SK-N-SH (cell line): ENCODE measurements at regions not wholly inside any gene's neighbourhood (a gene's known extent, or its start where the extent isn't known, plus 50 kb on each side); places are given as distances from the start of the nearest gene placed in this dataset.

Experiments used
- CTCF ChIA-PET: fragments of 300-600, 350-600 bp; formaldehyde crosslinking; extraction: SDS; loops from one replicate; lab custom pipeline; 2021; lab: Yijun Ruan, JAX
- POLR2A ChIA-PET: fragments of 350-600 bp; sonication (Branson Sonifier 250); formaldehyde crosslinking; extraction: SDS; loops from one replicate; lab custom pipeline; 2020; ENCODE audit warnings: antibody characterized with exemption, inconsistent platforms; lab: Yijun Ruan, JAX
- DNase-seq: peaks from one replicate; pipeline ENCODE4 v3.0.0; 2012
- H2AFZ ChIP-seq: fragments of 200-600 bp; sonication (generic); 2 replicates; pipeline ENCODE4 v1.8.1; 2016; ENCODE audit warnings: antibody characterized with exemption, mild to moderate bottlenecking, low read depth
- H3F3A ChIP-seq: fragments of 200-600 bp; sonication (generic); replicated peaks from 2 replicates; pipeline ENCODE3; 2016; ENCODE audit warnings: antibody characterized with exemption, mild to moderate bottlenecking; ENCODE audit not compliant: insufficient read depth
- H3K27ac ChIP-seq, 2 experiments: fragments of 200-500 bp in 1 of 2; fragments of 200-600 bp in 1 of 2; sonication (Bioruptor generic) in 1 of 2; sonication (generic), shearing (Covaris generic) in 1 of 2; 2 replicates each; pipeline versions ENCODE4 v1.5.1 to v1.6.1; 2014 to 2016; ENCODE audit warnings: low read depth in 2 of 2, inconsistent platforms in 1 of 2, low read length in 1 of 2, mild to moderate bottlenecking in 1 of 2, mixed read lengths in 1 of 2
- H3K27me3 ChIP-seq: fragments of 200-600 bp; sonication (generic), shearing (Covaris generic); 2 replicates; pipeline ENCODE4 v1.6.1; 2016; ENCODE audit warnings: mixed run types; ENCODE audit not compliant: insufficient read depth
- H3K36me3 ChIP-seq, 2 experiments: fragments of 200-500 bp in 1 of 2; fragments of 200-600 bp in 1 of 2; sonication (Bioruptor generic) in 1 of 2; sonication (generic) in 1 of 2; replicated peaks in 1 of 2; 2 replicates each; pipeline versions ENCODE3 to v1.5.1; 2014 to 2016; ENCODE audit warnings: low read length in 1 of 2, mild to moderate bottlenecking in 1 of 2; ENCODE audit not compliant: insufficient read depth in 2 of 2, control insufficient read depth in 1 of 2
- H3K4me1 ChIP-seq, 2 experiments: fragments of 200-500 bp in 1 of 2; fragments of 200-600 bp in 1 of 2; sonication (Bioruptor generic) in 1 of 2; sonication (generic), shearing (Covaris generic) in 1 of 2; 2 replicates each; pipeline versions ENCODE4 v1.5.1 to v1.6.1; 2014 to 2016; ENCODE audit warnings: low read depth in 1 of 2, low read length in 1 of 2, mixed run types in 1 of 2; ENCODE audit not compliant: insufficient read depth in 2 of 2, control insufficient read depth in 1 of 2
- H3K4me2 ChIP-seq: fragments of 200-600 bp; sonication (generic), shearing (Covaris generic); 2 replicates; pipeline ENCODE4 v1.6.1; 2017; ENCODE audit warnings: mixed run types
- H3K4me3 ChIP-seq, 2 experiments: fragments of 200-500 bp in 1 of 2; fragments of 200-600 bp in 1 of 2; sonication (Bioruptor generic) in 1 of 2; sonication (generic), shearing (Covaris generic) in 1 of 2; 2 replicates each; pipeline versions ENCODE4 v1.5.1 to v1.8.1; 2014 to 2016; ENCODE audit warnings: low read depth in 2 of 2, inconsistent platforms in 1 of 2, low read length in 1 of 2, mild to moderate bottlenecking in 1 of 2, mixed read lengths in 1 of 2, moderate library complexity in 1 of 2
- H3K79me2 ChIP-seq: fragments of 200-600 bp; sonication (generic); 2 replicates; pipeline ENCODE4 v1.8.1; 2017; ENCODE audit warnings: mild to moderate bottlenecking; ENCODE audit not compliant: insufficient read depth
- H3K9ac ChIP-seq: fragments of 200-600 bp; sonication (generic); 2 replicates; pipeline ENCODE4 v1.6.1; 2017; ENCODE audit warnings: mixed run types
- H3K9me2 ChIP-seq: fragments of 200-600 bp; sonication (generic); 2 replicates; pipeline ENCODE4 v1.6.1; 2017; ENCODE audit warnings: mixed run types
- H3K9me3 ChIP-seq: fragments of 200-600 bp; sonication (generic); 2 replicates; pipeline ENCODE4 v1.6.1; 2017; ENCODE audit warnings: mixed run types, mild to moderate bottlenecking, moderate library complexity
- H4K20me1 ChIP-seq: fragments of 200-600 bp; sonication (generic); 2 replicates; pipeline ENCODE4 v1.6.1; 2017; ENCODE audit warnings: mild to moderate bottlenecking, mixed run types; ENCODE audit not compliant: insufficient read depth
- CHD2 ChIP-seq: fragments of 150-350 bp; IDR thresholded peaks from 2 replicates; pipeline ENCODE4 v1.6.1; 2018; ENCODE audit warnings: low read length; ENCODE audit not compliant: partially characterized antibody
- CTCF ChIP-seq: fragments of 200-600 bp; sonication (generic); IDR thresholded peaks from 2 replicates; pipeline ENCODE4 v1.6.1; 2017; ENCODE audit warnings: antibody characterized with exemption, mild to moderate bottlenecking, moderate library complexity
- ELF1 ChIP-seq: IDR thresholded peaks from 2 replicates; pipeline ENCODE4 v1.4.0; 2012
- EP300 ChIP-seq, 2 experiments: IDR thresholded peaks; 2 replicates each; pipeline versions ENCODE4 v1.4.0 to v1.6.1; 2012; ENCODE audit warnings: borderline replicate concordance in 1 of 2, low read depth in 1 of 2, low read length in 1 of 2
- FOSL2 ChIP-seq: IDR thresholded peaks from 2 replicates; pipeline ENCODE4 v1.4.0; 2012; ENCODE audit warnings: low read depth, mild to moderate bottlenecking, moderate library complexity, borderline replicate concordance
- GABPA ChIP-seq: IDR thresholded peaks from 2 replicates; pipeline ENCODE4 v1.4.0; 2012; ENCODE audit warnings: low read depth, mild to moderate bottlenecking
- GATA2 ChIP-seq: sonication (generic); formaldehyde crosslinking; IDR thresholded peaks from 2 replicates; pipeline ENCODE4 v1.5.0; 2020; ENCODE audit warnings: mild to moderate bottlenecking, missing genetic modification reagents
- MEF2A ChIP-seq: IDR thresholded peaks from 2 replicates; pipeline ENCODE4 v1.4.0; 2012; ENCODE audit warnings: low read depth, borderline replicate concordance
- NRF1 ChIP-seq: IDR thresholded peaks from 2 replicates; pipeline ENCODE4 v1.6.1; 2012; ENCODE audit warnings: low read depth, mild to moderate bottlenecking, low read length
- RCOR1 ChIP-seq: fragments of 150-350 bp; IDR thresholded peaks from 2 replicates; pipeline ENCODE4 v1.6.1; 2017; ENCODE audit warnings: antibody characterized with exemption, low read length
- RFX5 ChIP-seq: IDR thresholded peaks from 2 replicates; pipeline ENCODE4 v1.6.1; 2012; ENCODE audit warnings: mild to moderate bottlenecking, improper control_type of control experiment, low read length
- SIN3A ChIP-seq: IDR thresholded peaks from 2 replicates; pipeline ENCODE4 v1.6.1; 2012; ENCODE audit warnings: low read depth, mild to moderate bottlenecking, low read length, moderate library complexity, borderline replicate concordance
- SMC3 ChIP-seq: IDR thresholded peaks from 2 replicates; pipeline ENCODE4 v1.6.1; 2012; ENCODE audit warnings: low read depth, low read length, improper control_type of control experiment
- TCF12 ChIP-seq: IDR thresholded peaks from 2 replicates; pipeline ENCODE4 v1.4.0; 2012
- USF1 ChIP-seq: IDR thresholded peaks from 2 replicates; pipeline ENCODE4 v1.4.0; 2012; ENCODE audit warnings: low read depth, borderline replicate concordance
- YY1 ChIP-seq: IDR thresholded peaks from 2 replicates; pipeline ENCODE4 v1.4.0; 2012; ENCODE audit warnings: low read depth, mild to moderate bottlenecking
- WGBS: methylation state at CpG from one replicate; pipeline ENCODE4 v1.1.6; 2017; ENCODE audit warnings: low lambda C conversion rate; 5-methylcytosine and 5-hydroxymethylcytosine counted together
- TF ChIP-seq, protein P1 (sequence below): fragments of 150-350 bp; IDR thresholded peaks from 2 replicates; pipeline ENCODE4 v1.6.1; 2016; ENCODE audit warnings: mild to moderate bottlenecking, low read depth, low read length
- TF ChIP-seq, protein P2 (sequence below): IDR thresholded peaks from 2 replicates; pipeline ENCODE4 v1.4.0; 2012; ENCODE audit warnings: low read depth, borderline replicate concordance

GRCh38 chr11:23594755-23595154 lies 734.5 kb upstream of the CCDC179 start:
- POLR2A ChIA-PET = no interaction called here
- DNase-seq = no peak
- WGBS = 22% methylated on average over 3 of the region's 3 CpGs

DNA sequence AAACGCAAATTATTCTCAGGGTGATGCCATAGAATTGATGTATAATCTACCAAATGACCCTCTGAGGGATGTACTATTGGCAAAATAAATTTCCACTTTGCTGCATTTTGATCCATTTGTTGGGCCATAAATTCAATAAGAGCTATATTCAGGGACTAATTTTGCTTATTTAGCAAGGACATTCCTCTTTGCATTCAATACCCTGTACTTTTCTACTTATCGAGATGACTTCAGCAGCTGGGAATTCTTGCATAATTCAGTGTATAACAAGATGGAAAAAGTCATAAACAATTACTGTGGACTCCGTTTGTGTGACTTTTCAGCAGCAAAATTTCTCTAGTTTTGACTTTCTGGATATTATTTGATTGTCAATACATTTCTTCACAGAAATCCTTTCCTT lies 744.7 kb upstream of the CCDC179 start:
- no peak overlapping the region for H3K4me2 ChIP-seq
- H3K9me3 ChIP-seq = no peaks in the 10 kb centered on the region; the same call in 1 of the 2 replicates
- no peaks in the 10 kb centered on the region for H3K27me3 ChIP-seq
- DNase-seq = no peak
- 61% methylated on average over 3 of the region's 3 CpGs for WGBS
- ChIA-PET POLR2A (no interaction called here), CTCF (no interaction called here)
- H3K79me2 ChIP-seq = no peaks in the 10 kb centered on the region
- H3K4me1 ChIP-seq = peaks cover 0 to 7% of the 10 kb centered on the region in 2 experiments; a peak in 2 of 4 replicates
- TF ChIP-seq, protein P1, sequence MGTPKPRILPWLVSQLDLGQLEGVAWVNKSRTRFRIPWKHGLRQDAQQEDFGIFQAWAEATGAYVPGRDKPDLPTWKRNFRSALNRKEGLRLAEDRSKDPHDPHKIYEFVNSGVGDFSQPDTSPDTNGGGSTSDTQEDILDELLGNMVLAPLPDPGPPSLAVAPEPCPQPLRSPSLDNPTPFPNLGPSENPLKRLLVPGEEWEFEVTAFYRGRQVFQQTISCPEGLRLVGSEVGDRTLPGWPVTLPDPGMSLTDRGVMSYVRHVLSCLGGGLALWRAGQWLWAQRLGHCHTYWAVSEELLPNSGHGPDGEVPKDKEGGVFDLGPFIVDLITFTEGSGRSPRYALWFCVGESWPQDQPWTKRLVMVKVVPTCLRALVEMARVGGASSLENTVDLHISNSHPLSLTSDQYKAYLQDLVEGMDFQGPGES = no peak
- TF ChIP-seq RCOR1 = no peak
- H3K27ac ChIP-seq = no peak overlapping the region
- H3F3A ChIP-seq = no peaks in the 10 kb centered on the region
- H4K20me1 ChIP-seq = no peaks in the 10 kb centered on the region
- no peak overlapping the region for H3K4me3 ChIP-seq
- H3K9me2 ChIP-seq = no peaks in the 10 kb centered on the region
- no peak overlapping the region for H3K9ac ChIP-seq
- no peak overlapping the region for H2AFZ ChIP-seq
- H3K36me3 ChIP-seq = no peaks in the 10 kb centered on the region

More at GRCh38 chr11:23594755-23595154, 734.5 kb upstream of the CCDC179 start:
- H3K4me1 ChIP-seq = peaks cover 0 to 7% of the 10 kb centered on the region in 2 experiments; a peak in 2 of 4 replicates
- no peaks in the 10 kb centered on the region for H3K9me3 ChIP-seq
- H2AFZ ChIP-seq = no peak overlapping the region
- no peak overlapping the region for H3K4me3 ChIP-seq
- CTCF ChIA-PET = interaction anchor here (1.8 kb wide), 1 partner anchor 55 kb away, joined by 6 read pairs; no protein-coding TSS in a partner anchor
- no peak overlapping the region for H3K9ac ChIP-seq
- H3K4me2 ChIP-seq = no peak overlapping the region
- no peaks in the 10 kb centered on the region for H3K79me2 ChIP-seq
- no peaks in the 10 kb centered on the region for H3K27me3 ChIP-seq
- no peaks in the 10 kb centered on the region for H4K20me1 ChIP-seq
- no peaks in the 10 kb centered on the region for H3K9me2 ChIP-seq
- no peak for TF ChIP-seq ELF1
- TF ChIP-seq GATA2 = peak; percentile 76
- peak in 1 of 2 experiments; percentile 73; a peak in 1 of 4 replicates for TF ChIP-seq EP300 (IDR thresholded peaks at IDR 0.05; ENCODE audit: borderline replicate concordance in 1 of 2, low read depth in 1 of 2, low read length in 1 of 2)
- TF ChIP-seq RCOR1 = peak; percentile 81; the same call in 1 of the 2 replicates
- TF ChIP-seq FOSL2 = no peak
- H3K27ac ChIP-seq = no peak overlapping the region
- H3F3A ChIP-seq = no peaks in the 10 kb centered on the region
- no peaks in the 10 kb centered on the region for H3K36me3 ChIP-seq

- Histone ChIP-seq H3K27me3 (no peaks in the 10 kb centered on the region), H3K9me3 (no peaks in the 10 kb centered on the region; the same call in 1 of the 2 replicates), H3K4me3 (no peak overlapping the region), H3K4me2 (no peak overlapping the region), H3K36me3 (no peaks in the 10 kb centered on the region), H3K9ac (no peak overlapping the region), H3K4me1 (peaks cover 0 to 7% of the 10 kb centered on the region in 2 experiments; a peak in 2 of 4 replicates), H3K9me2 (no peaks in the 10 kb centered on the region), H3F3A (no peaks in the 10 kb centered on the region), H2AFZ (no peak overlapping the region), H3K27ac (peak overlapping the region in 1 of 2 experiments; percentile 34; a peak in 1 of 4 replicates), H4K20me1 (no peaks in the 10 kb centered on the region), H3K79me2 (no peaks in the 10 kb centered on the region)
- WGBS = 52% methylated on average over 1 of the region's 1 CpG
- ChIA-PET POLR2A (no interaction called here), CTCF (no interaction called here)
- no peak for DNase-seq
- TF ChIP-seq GABPA (no peak), SMC3 (no peak), RCOR1 (no peak), RFX5 (no peak), CTCF (no peak), CHD2 (no peak), GATA2 (no peak), USF1 (no peak), NRF1 (no peak), MEF2A (no peak), YY1 (no peak), TCF12 (no peak), SIN3A (no peak)
- TF ChIP-seq, protein P2, sequence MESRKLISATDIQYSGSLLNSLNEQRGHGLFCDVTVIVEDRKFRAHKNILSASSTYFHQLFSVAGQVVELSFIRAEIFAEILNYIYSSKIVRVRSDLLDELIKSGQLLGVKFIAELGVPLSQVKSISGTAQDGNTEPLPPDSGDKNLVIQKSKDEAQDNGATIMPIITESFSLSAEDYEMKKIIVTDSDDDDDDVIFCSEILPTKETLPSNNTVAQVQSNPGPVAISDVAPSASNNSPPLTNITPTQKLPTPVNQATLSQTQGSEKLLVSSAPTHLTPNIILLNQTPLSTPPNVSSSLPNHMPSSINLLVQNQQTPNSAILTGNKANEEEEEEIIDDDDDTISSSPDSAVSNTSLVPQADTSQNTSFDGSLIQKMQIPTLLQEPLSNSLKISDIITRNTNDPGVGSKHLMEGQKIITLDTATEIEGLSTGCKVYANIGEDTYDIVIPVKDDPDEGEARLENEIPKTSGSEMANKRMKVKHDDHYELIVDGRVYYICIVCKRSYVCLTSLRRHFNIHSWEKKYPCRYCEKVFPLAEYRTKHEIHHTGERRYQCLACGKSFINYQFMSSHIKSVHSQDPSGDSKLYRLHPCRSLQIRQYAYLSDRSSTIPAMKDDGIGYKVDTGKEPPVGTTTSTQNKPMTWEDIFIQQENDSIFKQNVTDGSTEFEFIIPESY = no peak
These were observed 745.9 kb upstream of the CCDC179 start for GRCh38 chr11:23606191-23606590.
